Activated CD8-positive, alpha-beta T cell treated with anti-CD3 and anti-CD28 coated beads for 36 hours (primary cell): ENCODE measurements at regions not wholly inside any gene's neighbourhood (a gene's known extent, or its start where the extent isn't known, plus 50 kb on each side); places are given as distances from the start of the nearest gene placed in this dataset.
"Not testable (repeated sequence)": the region's sequence is repeated elsewhere in the genome, so short reads cannot be mapped to it uniquely, and the experiment has no call there.

ENCODE experiments used
- ATAC-seq: fragments of 200-7000 bp; cut with Tn5 transposase; one replicate; pipeline ENCODE4 v1.10.0; 2021; ENCODE audit warnings: mild to moderate bottlenecking, moderate library complexity
- CTCF ChIA-PET: fragments of 350-600 bp; sonication (Branson Sonifier 250); formaldehyde crosslinking; loops from one replicate; lab custom pipeline; 2021; ENCODE audit warnings: antibody characterized with exemption; lab: Charles Lee
- POLR2A ChIA-PET: fragments of 350-600 bp; sonication (Branson Sonifier 250); formaldehyde crosslinking; loops from one replicate; lab custom pipeline; 2021; ENCODE audit warnings: antibody characterized with exemption; lab: Charles Lee
- DNase-seq: peaks from one replicate; pipeline ENCODE4 v3.0.0-alpha.2; 2020
- H3K27ac Mint-ChIP-seq: one replicate; pipeline ENCODE4 v1.8.0; 2021; ENCODE audit warnings: mild to moderate bottlenecking, mixed read lengths
- H3K27me3 Mint-ChIP-seq: one replicate; pipeline ENCODE4 v1.8.0; 2021; ENCODE audit warnings: mixed read lengths
- H3K36me3 Mint-ChIP-seq: one replicate; pipeline ENCODE4 v1.8.0; 2021; ENCODE audit warnings: low read depth, mixed read lengths
- H3K4me1 Mint-ChIP-seq: one replicate; pipeline ENCODE4 v1.8.0; 2021; ENCODE audit warnings: low read depth, mixed read lengths
- H3K4me3 Mint-ChIP-seq: one replicate; pipeline ENCODE4 v1.8.0; 2021; ENCODE audit warnings: mild to moderate bottlenecking, moderate library complexity, mixed read lengths
- H3K9me3 Mint-ChIP-seq: one replicate; pipeline ENCODE4 v1.8.0; 2021; ENCODE audit warnings: mixed read lengths
- intact Hi-C: fragments of 100-400 bp; cut with micrococcal nuclease; formaldehyde crosslinking; loops from one replicate; pipeline ENCODE4 v1.10.0; 2022
- TF ChIP-seq, protein P1 (sequence below): fragments of 200-600 bp; IDR thresholded peaks from one replicate; pipeline ENCODE4 v1.8.0; 2022; ENCODE audit warnings: antibody characterized with exemption, mild to moderate bottlenecking

DNA sequence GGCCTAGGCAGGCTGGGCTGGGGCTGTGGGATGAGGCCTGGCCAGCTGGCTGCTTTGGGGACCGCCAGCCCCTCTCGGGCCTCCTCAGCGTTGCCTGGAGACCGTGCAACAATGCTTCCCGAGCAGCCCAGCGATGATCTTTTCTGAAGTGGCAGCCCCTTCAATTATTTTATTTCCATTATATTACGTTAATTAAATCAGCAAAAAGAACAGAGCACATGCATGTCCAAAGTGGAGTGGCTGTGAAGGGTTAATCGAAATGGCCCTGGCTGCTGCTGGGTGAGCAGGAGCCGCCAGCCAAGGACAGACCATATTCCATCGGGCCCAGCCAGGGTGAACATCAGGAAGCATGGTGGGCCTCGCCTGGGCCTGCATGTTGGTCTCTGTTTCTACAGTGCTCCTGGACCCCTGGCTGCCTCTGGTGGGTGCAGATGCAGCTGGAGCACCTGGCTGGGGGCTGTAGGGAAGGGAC lies 245.5 kb downstream of the MYCN start:
- no peak overlapping the region for H3K4me3 Mint-ChIP-seq
- no peak for DNase-seq
- H3K27me3 Mint-ChIP-seq: peaks cover 2% of the 10 kb centered on the region
- H3K27ac Mint-ChIP-seq: no peak overlapping the region
- ChIA-PET POLR2A (no interaction called here), CTCF (no interaction called here)
- TF ChIP-seq, protein P1, sequence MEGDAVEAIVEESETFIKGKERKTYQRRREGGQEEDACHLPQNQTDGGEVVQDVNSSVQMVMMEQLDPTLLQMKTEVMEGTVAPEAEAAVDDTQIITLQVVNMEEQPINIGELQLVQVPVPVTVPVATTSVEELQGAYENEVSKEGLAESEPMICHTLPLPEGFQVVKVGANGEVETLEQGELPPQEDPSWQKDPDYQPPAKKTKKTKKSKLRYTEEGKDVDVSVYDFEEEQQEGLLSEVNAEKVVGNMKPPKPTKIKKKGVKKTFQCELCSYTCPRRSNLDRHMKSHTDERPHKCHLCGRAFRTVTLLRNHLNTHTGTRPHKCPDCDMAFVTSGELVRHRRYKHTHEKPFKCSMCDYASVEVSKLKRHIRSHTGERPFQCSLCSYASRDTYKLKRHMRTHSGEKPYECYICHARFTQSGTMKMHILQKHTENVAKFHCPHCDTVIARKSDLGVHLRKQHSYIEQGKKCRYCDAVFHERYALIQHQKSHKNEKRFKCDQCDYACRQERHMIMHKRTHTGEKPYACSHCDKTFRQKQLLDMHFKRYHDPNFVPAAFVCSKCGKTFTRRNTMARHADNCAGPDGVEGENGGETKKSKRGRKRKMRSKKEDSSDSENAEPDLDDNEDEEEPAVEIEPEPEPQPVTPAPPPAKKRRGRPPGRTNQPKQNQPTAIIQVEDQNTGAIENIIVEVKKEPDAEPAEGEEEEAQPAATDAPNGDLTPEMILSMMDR: no peak
- H3K9me3 Mint-ChIP-seq: no peaks in the 10 kb centered on the region
- H3K36me3 Mint-ChIP-seq: no peaks in the 10 kb centered on the region
- ATAC-seq: no peak
- no peaks in the 10 kb centered on the region for H3K4me1 Mint-ChIP-seq
- intact Hi-C loops: no loop called here

DNA sequence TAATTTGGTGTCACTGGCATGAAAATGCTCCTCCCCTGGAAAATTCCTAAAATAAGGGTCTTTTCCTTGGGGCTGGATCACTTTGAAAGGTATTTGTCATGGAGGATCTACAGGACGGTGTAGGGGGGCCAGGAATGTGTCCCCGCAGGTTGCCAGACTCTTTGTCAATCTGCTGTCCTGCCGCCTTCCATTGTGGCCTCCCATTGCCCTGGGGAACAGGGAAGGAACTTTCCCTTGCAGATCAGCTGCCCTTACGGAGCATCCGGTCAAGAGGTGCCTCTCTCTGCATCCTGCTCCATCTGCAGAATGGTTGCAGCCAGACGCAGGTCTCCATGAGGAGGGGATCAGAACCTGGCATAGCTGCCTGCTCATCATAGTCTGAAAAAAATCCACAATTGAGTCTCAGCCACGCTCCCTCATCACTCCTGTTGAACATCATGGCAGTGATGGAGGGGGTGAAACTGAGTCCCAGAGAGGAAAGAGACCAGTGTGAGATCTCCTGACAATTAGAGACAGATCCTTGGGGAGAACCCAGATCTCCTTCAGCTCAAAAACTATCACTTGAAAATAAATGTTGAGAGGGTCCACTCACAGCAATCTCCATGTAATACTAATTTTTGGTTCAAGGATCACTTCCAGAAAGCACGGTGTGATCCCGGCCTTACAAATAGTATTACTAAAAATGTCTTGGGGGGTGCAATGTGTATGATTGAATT lies 244.8 kb downstream of the MYCN start:
- H3K27ac Mint-ChIP-seq: no peak overlapping the region
- ChIA-PET CTCF (no interaction called here), POLR2A (no interaction called here)
- H3K4me1 Mint-ChIP-seq: no peaks in the 10 kb centered on the region
- no peak for DNase-seq
- no peak for ATAC-seq
- H3K36me3 Mint-ChIP-seq: no peaks in the 10 kb centered on the region
- TF ChIP-seq, protein P1: no peak
- no peak overlapping the region for H3K4me3 Mint-ChIP-seq
- H3K27me3 Mint-ChIP-seq: peaks cover 2% of the 10 kb centered on the region
- intact Hi-C loops: no loop called here
- no peaks in the 10 kb centered on the region for H3K9me3 Mint-ChIP-seq

DNA sequence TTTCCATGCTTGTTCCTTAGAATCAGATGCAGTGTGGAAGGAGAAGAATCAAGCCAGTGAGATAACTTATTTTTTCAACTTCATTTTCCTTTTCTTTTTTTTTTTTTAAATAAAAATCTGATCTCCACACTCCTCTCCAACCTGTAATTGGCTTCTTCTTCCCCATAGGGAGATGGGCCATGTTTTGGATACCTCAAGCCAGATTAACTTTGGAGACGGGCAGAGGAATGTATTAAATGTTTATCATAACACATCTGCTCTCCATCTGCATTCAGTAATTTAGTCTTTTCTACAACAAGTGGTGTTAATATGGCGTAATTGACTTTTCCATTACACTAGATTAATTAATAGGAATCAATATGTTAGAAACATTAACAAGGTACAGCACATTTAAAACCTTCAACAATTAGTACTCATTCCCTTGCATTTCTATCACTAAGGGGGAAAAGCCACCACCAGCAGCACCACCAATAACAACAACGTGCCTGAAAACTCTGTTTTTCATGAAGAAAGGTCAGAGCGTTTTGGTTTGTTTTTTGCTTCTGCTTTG lies 244.1 kb downstream of the MYCN start:
- no peak for ATAC-seq
- no peaks in the 10 kb centered on the region for H3K4me1 Mint-ChIP-seq

DNA sequence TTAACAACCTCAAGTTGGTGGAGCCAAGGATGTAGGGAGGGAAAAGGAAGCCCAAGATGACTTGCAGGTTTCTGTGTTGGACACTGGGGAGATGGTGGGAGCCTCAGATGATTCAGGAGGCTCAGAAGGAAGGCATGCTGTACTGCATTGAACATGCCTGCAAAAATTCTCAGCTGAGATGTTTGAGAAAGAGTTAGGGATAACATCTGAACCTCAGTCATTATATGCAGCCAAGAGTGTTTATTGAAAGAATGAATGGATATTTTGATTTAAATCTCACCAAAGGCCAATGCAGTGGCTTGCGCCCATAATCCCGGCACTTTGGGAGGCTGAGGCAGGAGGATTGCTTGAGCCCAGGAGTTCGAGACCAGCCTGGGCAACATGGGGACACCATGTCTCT lies 243.0 kb downstream of the MYCN start:
- no peaks in the 10 kb centered on the region for H3K4me1 Mint-ChIP-seq
- no peak overlapping the region for H3K27ac Mint-ChIP-seq
- no peak overlapping the region for H3K4me3 Mint-ChIP-seq
- TF ChIP-seq, protein P1: no peak
- intact Hi-C loops: no loop called here
- no peaks in the 10 kb centered on the region for H3K36me3 Mint-ChIP-seq
- no peak for DNase-seq
- POLR2A ChIA-PET: no interaction called here
- CTCF ChIA-PET: no interaction called here
- no peak for ATAC-seq
- peaks cover 3% of the 10 kb centered on the region for H3K27me3 Mint-ChIP-seq
- H3K9me3 Mint-ChIP-seq: no peaks in the 10 kb centered on the region

More for the DNA sequence above, 244.1 kb downstream of the MYCN start:
- TF ChIP-seq, protein P1: no peak
- no peaks in the 10 kb centered on the region for H3K9me3 Mint-ChIP-seq
- H3K27me3 Mint-ChIP-seq: peaks cover 3% of the 10 kb centered on the region
- POLR2A ChIA-PET: no interaction called here
- CTCF ChIA-PET: no interaction called here
- H3K36me3 Mint-ChIP-seq: no peaks in the 10 kb centered on the region
- intact Hi-C loops: no loop called here
- H3K27ac Mint-ChIP-seq: no peak overlapping the region
- no peak overlapping the region for H3K4me3 Mint-ChIP-seq
- DNase-seq: no peak

DNA sequence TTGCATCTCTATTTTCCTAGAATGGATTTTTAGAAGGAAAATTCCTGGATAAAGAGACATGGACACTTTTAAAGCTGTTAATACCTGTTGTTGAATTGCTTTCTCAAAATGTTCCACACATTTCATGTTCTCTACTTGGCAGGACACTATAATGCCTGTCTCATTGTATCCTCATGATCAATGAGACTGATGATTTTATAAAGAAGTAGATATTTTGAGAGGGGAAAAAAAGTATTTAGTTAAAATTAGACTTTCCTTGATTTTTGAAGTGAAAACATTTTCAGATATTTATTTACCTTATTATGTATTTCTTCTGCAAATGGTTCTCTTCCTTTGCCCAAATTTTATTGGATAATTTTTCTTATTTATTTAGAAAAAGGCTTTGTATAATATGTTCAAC lies 242.5 kb downstream of the MYCN start:
- intact Hi-C loops: no loop called here

DNA sequence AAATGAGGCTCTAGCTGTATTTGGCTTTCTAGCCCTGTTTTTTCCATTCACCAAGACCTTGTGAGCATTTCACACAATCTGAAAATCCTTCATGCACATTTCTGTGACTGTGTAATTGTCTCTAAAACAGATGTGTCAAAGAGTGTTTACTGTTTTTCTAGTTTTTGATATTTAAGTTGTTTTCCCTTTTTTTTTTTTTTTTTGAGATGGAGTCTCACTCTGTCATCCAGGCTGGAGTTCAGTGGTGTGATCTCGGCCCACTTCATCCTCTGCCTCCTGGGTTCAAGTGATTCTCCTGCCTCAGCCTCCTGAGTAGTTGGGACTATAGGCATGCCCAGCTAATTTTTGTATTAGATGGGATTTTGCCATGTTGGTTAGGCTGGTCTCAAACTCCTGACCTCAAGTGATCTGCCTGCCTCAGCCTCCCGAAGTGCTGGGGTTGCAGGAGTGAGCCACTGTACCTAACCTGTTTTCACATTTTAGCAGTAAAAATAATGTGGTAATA lies 242.0 kb downstream of the MYCN start:
- H3K36me3 Mint-ChIP-seq, H3K9me3 Mint-ChIP-seq, H3K27me3 Mint-ChIP-seq, H3K4me3 Mint-ChIP-seq, CTCF ChIA-PET, intact Hi-C loops, H3K4me1 Mint-ChIP-seq, DNase-seq, ATAC-seq, POLR2A ChIA-PET, H3K27ac Mint-ChIP-seq: not testable (repeated sequence)

More for the DNA sequence above, 242.5 kb downstream of the MYCN start:
- Mint-ChIP-seq H3K4me1 (no peaks in the 10 kb centered on the region), H3K9me3 (no peaks in the 10 kb centered on the region), H3K4me3 (no peak overlapping the region), H3K27ac (no peak overlapping the region), H3K36me3 (no peaks in the 10 kb centered on the region), H3K27me3 (peaks cover 3% of the 10 kb centered on the region)
- ATAC-seq: no peak
- TF ChIP-seq, protein P1: no peak
- CTCF ChIA-PET: no interaction called here
- POLR2A ChIA-PET: no interaction called here
- no peak for DNase-seq
